H1 (cell line): ENCODE measurements at regions not wholly inside any gene's neighbourhood (a gene's known extent, or its start where the extent isn't known, plus 50 kb on each side); places are given as distances from the start of the nearest gene placed in this dataset.

Source experiments
- CTBP2 ChIP-seq: IDR thresholded peaks from 2 replicates; pipeline ENCODE4 v1.7.0; 2011; ENCODE audit warnings: borderline replicate concordance, mild to moderate bottlenecking, moderate library complexity, mixed read lengths, low read length; ENCODE audit not compliant: insufficient read depth, insufficient read length

GRCh38 chr11:8760896-8761295, 78.3 kb downstream of the RPL27A start (continued):
- no peak for TF ChIP-seq CTBP2
